WTC11 (cell line): ENCODE measurements at regions not wholly inside any gene's neighbourhood (a gene's known extent, or its start where the extent isn't known, plus 50 kb on each side); places are given as distances from the start of the nearest gene placed in this dataset.

ENCODE experiments used
- CREB1 ChIP-seq: sonication (generic); formaldehyde crosslinking; IDR thresholded peaks from 2 replicates; pipeline ENCODE4 v1.8.0; 2023; ENCODE audit warnings: mild to moderate bottlenecking, missing genetic modification reagents
- CREM ChIP-seq: sonication (generic); formaldehyde crosslinking; IDR thresholded peaks from 2 replicates; pipeline ENCODE4 v1.8.1; 2022; ENCODE audit warnings: mild to moderate bottlenecking, missing genetic modification reagents, moderate library complexity
- FOXK1 ChIP-seq: sonication (generic); formaldehyde crosslinking; IDR thresholded peaks from 2 replicates; pipeline ENCODE4 v1.8.0; 2022; ENCODE audit warnings: mild to moderate bottlenecking, moderate library complexity, missing genetic modification reagents
- IRF2 ChIP-seq: sonication (generic); formaldehyde crosslinking; IDR thresholded peaks from 2 replicates; pipeline ENCODE4 v1.8.0; 2022; ENCODE audit warnings: low read depth, missing genetic modification reagents, borderline replicate concordance
- NR3C1 ChIP-seq: sonication (generic); formaldehyde crosslinking; conservative IDR thresholded peaks from 2 replicates; pipeline ENCODE4 v1.8.1; 2023; ENCODE audit warnings: low read depth, mild to moderate bottlenecking, missing genetic modification reagents
- ZNF121 ChIP-seq: sonication (generic); formaldehyde crosslinking; IDR thresholded peaks from 2 replicates; pipeline ENCODE4 v1.8.0; 2023; ENCODE audit warnings: missing genetic modification reagents
- ZNF232 ChIP-seq: sonication (generic); formaldehyde crosslinking; IDR thresholded peaks from 2 replicates; pipeline ENCODE4 v1.8.0; 2022; ENCODE audit warnings: mild to moderate bottlenecking, missing genetic modification reagents
- TF ChIP-seq, protein P1 (sequence below): fragments of 200-600 bp; IDR thresholded peaks from 2 replicates; pipeline ENCODE4 v1.8.0; 2022; ENCODE audit warnings: antibody characterized with exemption
- TF ChIP-seq, protein P2 (sequence below): sonication (generic); formaldehyde crosslinking; IDR thresholded peaks from 2 replicates; pipeline ENCODE4 v1.8.1; 2022; ENCODE audit warnings: low read depth, mild to moderate bottlenecking, moderate library complexity, missing genetic modification reagents, borderline replicate concordance
- TF ChIP-seq, protein P3 (sequence below): sonication (generic); formaldehyde crosslinking; IDR thresholded peaks from 2 replicates; pipeline ENCODE4 v1.8.0; 2023; ENCODE audit warnings: mild to moderate bottlenecking, missing genetic modification reagents

DNA sequence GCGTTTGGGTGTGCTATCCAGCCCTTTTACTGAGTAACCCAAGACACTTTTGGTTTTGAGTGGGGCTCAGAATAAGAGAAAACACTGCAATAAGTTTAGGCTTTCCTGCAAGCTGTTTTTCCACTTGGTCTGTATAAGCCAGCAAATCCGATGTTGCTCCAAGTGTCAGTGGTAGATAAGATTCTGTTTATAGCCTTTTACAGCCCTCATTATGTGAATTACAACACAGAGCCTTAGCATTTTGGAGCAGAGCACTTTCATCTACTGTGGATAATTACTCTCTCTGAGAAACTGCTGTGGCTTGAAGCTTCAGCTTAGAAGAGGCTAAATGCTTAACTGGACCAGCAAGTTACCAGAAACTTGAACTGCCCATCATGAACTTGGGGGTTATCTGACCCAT is 601.1 kb downstream of the JRKL start:
- TF ChIP-seq, protein P1, sequence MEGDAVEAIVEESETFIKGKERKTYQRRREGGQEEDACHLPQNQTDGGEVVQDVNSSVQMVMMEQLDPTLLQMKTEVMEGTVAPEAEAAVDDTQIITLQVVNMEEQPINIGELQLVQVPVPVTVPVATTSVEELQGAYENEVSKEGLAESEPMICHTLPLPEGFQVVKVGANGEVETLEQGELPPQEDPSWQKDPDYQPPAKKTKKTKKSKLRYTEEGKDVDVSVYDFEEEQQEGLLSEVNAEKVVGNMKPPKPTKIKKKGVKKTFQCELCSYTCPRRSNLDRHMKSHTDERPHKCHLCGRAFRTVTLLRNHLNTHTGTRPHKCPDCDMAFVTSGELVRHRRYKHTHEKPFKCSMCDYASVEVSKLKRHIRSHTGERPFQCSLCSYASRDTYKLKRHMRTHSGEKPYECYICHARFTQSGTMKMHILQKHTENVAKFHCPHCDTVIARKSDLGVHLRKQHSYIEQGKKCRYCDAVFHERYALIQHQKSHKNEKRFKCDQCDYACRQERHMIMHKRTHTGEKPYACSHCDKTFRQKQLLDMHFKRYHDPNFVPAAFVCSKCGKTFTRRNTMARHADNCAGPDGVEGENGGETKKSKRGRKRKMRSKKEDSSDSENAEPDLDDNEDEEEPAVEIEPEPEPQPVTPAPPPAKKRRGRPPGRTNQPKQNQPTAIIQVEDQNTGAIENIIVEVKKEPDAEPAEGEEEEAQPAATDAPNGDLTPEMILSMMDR: no peak
- TF ChIP-seq ZNF232 (CRISPR knock-in tag) (no peak), NR3C1 (no peak), CREM (CRISPR knock-in tag) (no peak), CREB1 (no peak), IRF2 (CRISPR knock-in tag) (no peak), FOXK1 (CRISPR knock-in tag) (no peak), ZNF121 (no peak)
- TF ChIP-seq, protein P2, sequence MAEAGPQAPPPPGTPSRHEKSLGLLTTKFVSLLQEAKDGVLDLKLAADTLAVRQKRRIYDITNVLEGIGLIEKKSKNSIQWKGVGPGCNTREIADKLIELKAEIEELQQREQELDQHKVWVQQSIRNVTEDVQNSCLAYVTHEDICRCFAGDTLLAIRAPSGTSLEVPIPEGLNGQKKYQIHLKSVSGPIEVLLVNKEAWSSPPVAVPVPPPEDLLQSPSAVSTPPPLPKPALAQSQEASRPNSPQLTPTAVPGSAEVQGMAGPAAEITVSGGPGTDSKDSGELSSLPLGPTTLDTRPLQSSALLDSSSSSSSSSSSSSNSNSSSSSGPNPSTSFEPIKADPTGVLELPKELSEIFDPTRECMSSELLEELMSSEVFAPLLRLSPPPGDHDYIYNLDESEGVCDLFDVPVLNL (CRISPR knock-in tag): no peak
- TF ChIP-seq, protein P3, sequence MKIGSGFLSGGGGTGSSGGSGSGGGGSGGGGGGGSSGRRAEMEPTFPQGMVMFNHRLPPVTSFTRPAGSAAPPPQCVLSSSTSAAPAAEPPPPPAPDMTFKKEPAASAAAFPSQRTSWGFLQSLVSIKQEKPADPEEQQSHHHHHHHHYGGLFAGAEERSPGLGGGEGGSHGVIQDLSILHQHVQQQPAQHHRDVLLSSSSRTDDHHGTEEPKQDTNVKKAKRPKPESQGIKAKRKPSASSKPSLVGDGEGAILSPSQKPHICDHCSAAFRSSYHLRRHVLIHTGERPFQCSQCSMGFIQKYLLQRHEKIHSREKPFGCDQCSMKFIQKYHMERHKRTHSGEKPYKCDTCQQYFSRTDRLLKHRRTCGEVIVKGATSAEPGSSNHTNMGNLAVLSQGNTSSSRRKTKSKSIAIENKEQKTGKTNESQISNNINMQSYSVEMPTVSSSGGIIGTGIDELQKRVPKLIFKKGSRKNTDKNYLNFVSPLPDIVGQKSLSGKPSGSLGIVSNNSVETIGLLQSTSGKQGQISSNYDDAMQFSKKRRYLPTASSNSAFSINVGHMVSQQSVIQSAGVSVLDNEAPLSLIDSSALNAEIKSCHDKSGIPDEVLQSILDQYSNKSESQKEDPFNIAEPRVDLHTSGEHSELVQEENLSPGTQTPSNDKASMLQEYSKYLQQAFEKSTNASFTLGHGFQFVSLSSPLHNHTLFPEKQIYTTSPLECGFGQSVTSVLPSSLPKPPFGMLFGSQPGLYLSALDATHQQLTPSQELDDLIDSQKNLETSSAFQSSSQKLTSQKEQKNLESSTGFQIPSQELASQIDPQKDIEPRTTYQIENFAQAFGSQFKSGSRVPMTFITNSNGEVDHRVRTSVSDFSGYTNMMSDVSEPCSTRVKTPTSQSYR: no peak
